OCI-LY7 (cell line): ENCODE measurements at regions not wholly inside any gene's neighbourhood (a gene's known extent, or its start where the extent isn't known, plus 50 kb on each side); places are given as distances from the start of the nearest gene placed in this dataset.

Source experiments
- BruUV-seq: library from RNA; stranded (reverse); fragments of 400-500 nt; replicated peaks from 2 replicates; lab custom pipeline; 2021; lab: Mats Ljungman, UMichigan
- CTCF ChIA-PET: fragments of 300-600 bp; sonication (Branson Sonifier 250); formaldehyde crosslinking; loops from one replicate; lab custom pipeline; 2022; ENCODE audit warnings: antibody characterized with exemption; ENCODE audit not compliant: unreplicated experiment; lab: Charles Lee
- POLR2A ChIA-PET: fragments of 300-600 bp; sonication (Branson Sonifier 250); formaldehyde crosslinking; loops from one replicate; lab custom pipeline; 2022; ENCODE audit warnings: antibody characterized with exemption; lab: Charles Lee
- DNase-seq: peaks from one replicate; pipeline ENCODE4 v3.0.0-alpha.2; 2015; ENCODE audit warnings: low spot score
- H2AFZ ChIP-seq: fragments of 200-600 bp; sonication (generic), shearing (Covaris generic); 2 replicates; pipeline ENCODE4 v1.6.1; 2014; ENCODE audit warnings: mild to moderate bottlenecking, antibody characterized with exemption, low read length, moderate library complexity
- H3K27ac ChIP-seq: fragments of 200-600 bp; sonication (generic); 2 replicates; pipeline ENCODE4 v1.5.1; 2014; ENCODE audit warnings: mixed run types, low read depth, mild to moderate bottlenecking, moderate library complexity, low read length, inconsistent platforms; ENCODE audit not compliant: poor library complexity, severe bottlenecking
- H3K36me3 ChIP-seq: fragments of 200-600 bp; sonication (generic); 2 replicates; pipeline ENCODE4 v1.6.1; 2014; ENCODE audit warnings: mild to moderate bottlenecking, antibody characterized with exemption, low read length, moderate library complexity, mixed read lengths; ENCODE audit not compliant: insufficient read depth
- H3K4me1 ChIP-seq: fragments of 200-600 bp; sonication (generic); 2 replicates; pipeline ENCODE4 v1.5.1; 2014; ENCODE audit warnings: mild to moderate bottlenecking, low read length; ENCODE audit not compliant: insufficient read depth, poor library complexity, severe bottlenecking
- H3K4me2 ChIP-seq: fragments of 200-600 bp; sonication (generic); 2 replicates; pipeline ENCODE4 v1.6.1; 2014; ENCODE audit warnings: mild to moderate bottlenecking, low read length
- H3K4me3 ChIP-seq: fragments of 200-600 bp; sonication (generic); 2 replicates; pipeline ENCODE4 v1.5.1; 2014; ENCODE audit warnings: mild to moderate bottlenecking, low read depth, low read length; ENCODE audit not compliant: poor library complexity, severe bottlenecking
- H3K79me2 ChIP-seq: fragments of 200-600 bp; sonication (generic); 2 replicates; pipeline ENCODE4 v1.6.1; 2016; ENCODE audit warnings: low read depth, mild to moderate bottlenecking, low read length, moderate library complexity, mixed read lengths; ENCODE audit not compliant: insufficient read depth
- H3K9me2 ChIP-seq: fragments of 200-600 bp; sonication (generic); 2 replicates; pipeline ENCODE4 v1.6.1; 2016; ENCODE audit warnings: mild to moderate bottlenecking, low read length, mixed read lengths; ENCODE audit not compliant: insufficient read depth
- H3K9me3 ChIP-seq: fragments of 200-600 bp; sonication (generic); 2 replicates; pipeline ENCODE4 v1.6.1; 2014; ENCODE audit warnings: mild to moderate bottlenecking, mixed run types, low read length, mixed read lengths
- H4K20me1 ChIP-seq: fragments of 200-600 bp; sonication (generic); 2 replicates; pipeline ENCODE4 v1.6.1; 2014; ENCODE audit warnings: mild to moderate bottlenecking, antibody characterized with exemption, low read length, moderate library complexity, mixed read lengths; ENCODE audit not compliant: insufficient read depth
- CTCF ChIP-seq: fragments of 200-600 bp; sonication (generic); conservative IDR thresholded peaks from 2 replicates; pipeline ENCODE4 v1.5.1; 2014; ENCODE audit warnings: mild to moderate bottlenecking, antibody characterized with exemption, low read length, moderate library complexity, mixed read lengths
- EZH2phosphoT487 ChIP-seq: fragments of 200-600 bp; sonication (generic); IDR thresholded peaks from 2 replicates; pipeline ENCODE4 v1.6.1; 2018; ENCODE audit warnings: low read depth, borderline replicate concordance, mild to moderate bottlenecking, mixed run types, antibody characterized with exemption, low read length, moderate library complexity, mixed read lengths
- intact Hi-C: fragments of 100-400 bp; cut with micrococcal nuclease; formaldehyde crosslinking; loops from one replicate; pipeline ENCODE4 v1.10.0; 2022; ENCODE audit not compliant: unreplicated experiment

GRCh38 chr10:33617381-33618080 is 283.1 kb upstream of the NRP1 start:
- intact Hi-C loops, result no loop called here
- H3K79me2 ChIP-seq, result no peaks in the 10 kb centered on the region
- H3K9me2 ChIP-seq, result no peaks in the 10 kb centered on the region
- ChIA-PET POLR2A (no interaction called here), CTCF (no interaction called here)
- H3K9me3 ChIP-seq, result no peaks in the 10 kb centered on the region
- no peaks in the 10 kb centered on the region for H3K4me1 ChIP-seq
- BruUV-seq, result no TSS peak
- DNase-seq, result no peak
- no peak overlapping the region for H3K4me2 ChIP-seq
- no peak overlapping the region for H3K4me3 ChIP-seq
- TF ChIP-seq CTCF (no peak), EZH2phosphoT487 (no peak)
- no peaks in the 10 kb centered on the region for H4K20me1 ChIP-seq
- H2AFZ ChIP-seq, result no peak overlapping the region
- H3K27ac ChIP-seq, result no peak overlapping the region
- no peaks in the 10 kb centered on the region for H3K36me3 ChIP-seq

GRCh38 chr10:33616956-33617355 is 282.5 kb upstream of the NRP1 start:
- no peaks in the 10 kb centered on the region for H4K20me1 ChIP-seq
- H3K27ac ChIP-seq, result no peak overlapping the region
- ChIA-PET POLR2A (interaction anchor here (0.6 to 1.0 kb wide), 3 partner anchors 129 to 304 kb away, joined by 3 read pairs; no protein-coding TSS in a partner anchor), CTCF (no interaction called here)
- TF ChIP-seq EZH2phosphoT487 (no peak), CTCF (no peak)
- H3K4me2 ChIP-seq, result no peak overlapping the region
- no peaks in the 10 kb centered on the region for H3K36me3 ChIP-seq
- no peak overlapping the region for H3K4me3 ChIP-seq
- no peak overlapping the region for H2AFZ ChIP-seq
- no peaks in the 10 kb centered on the region for H3K4me1 ChIP-seq
- H3K9me3 ChIP-seq, result no peaks in the 10 kb centered on the region
- intact Hi-C loops, result no loop called here
- BruUV-seq, result no TSS peak
- no peaks in the 10 kb centered on the region for H3K9me2 ChIP-seq
- no peaks in the 10 kb centered on the region for H3K79me2 ChIP-seq
- no peak for DNase-seq

GRCh38 chr10:33612551-33612950 is 278.1 kb upstream of the NRP1 start:
- no TSS peak for BruUV-seq
- H3K9me2 ChIP-seq, result no peaks in the 10 kb centered on the region
- H3K4me3 ChIP-seq, result no peak overlapping the region
- no peak overlapping the region for H3K4me2 ChIP-seq
- no peaks in the 10 kb centered on the region for H4K20me1 ChIP-seq
- no peaks in the 10 kb centered on the region for H3K4me1 ChIP-seq
- DNase-seq, result no peak
- POLR2A ChIA-PET, result interaction anchor here (0.8 kb wide), 1 partner anchor 36 kb away, joined by 3 read pairs; no protein-coding TSS in a partner anchor
- H3K36me3 ChIP-seq, result no peaks in the 10 kb centered on the region
- no peak overlapping the region for H3K27ac ChIP-seq
- TF ChIP-seq CTCF, result no peak
- intact Hi-C loops, result no loop called here
- H2AFZ ChIP-seq, result no peak overlapping the region
- CTCF ChIA-PET, result no interaction called here
- no peaks in the 10 kb centered on the region for H3K79me2 ChIP-seq
- H3K9me3 ChIP-seq, result no peaks in the 10 kb centered on the region; the same call in 1 of the 2 replicates
